HTR-8/SVneo (cell line): ENCODE measurements at regions not wholly inside any gene's neighbourhood (a gene's known extent, or its start where the extent isn't known, plus 50 kb on each side); places are given as distances from the start of the nearest gene placed in this dataset.
"Not testable (repeated sequence)": the region's sequence is repeated elsewhere in the genome, so short reads cannot be mapped to it uniquely, and the experiment has no call there.

Source experiments
- DNase-seq: peaks from one replicate; pipeline ENCODE4 v3.0.0; 2011; ENCODE audit warnings: low spot score, mixed read lengths; ENCODE audit not compliant: insufficient read length
- FAIRE-seq: peaks from 2 replicates; lab custom pipeline; 2011; peaks lifted over from hg19 to GRCh38; lab: Jason Lieb, UNC

DNA sequence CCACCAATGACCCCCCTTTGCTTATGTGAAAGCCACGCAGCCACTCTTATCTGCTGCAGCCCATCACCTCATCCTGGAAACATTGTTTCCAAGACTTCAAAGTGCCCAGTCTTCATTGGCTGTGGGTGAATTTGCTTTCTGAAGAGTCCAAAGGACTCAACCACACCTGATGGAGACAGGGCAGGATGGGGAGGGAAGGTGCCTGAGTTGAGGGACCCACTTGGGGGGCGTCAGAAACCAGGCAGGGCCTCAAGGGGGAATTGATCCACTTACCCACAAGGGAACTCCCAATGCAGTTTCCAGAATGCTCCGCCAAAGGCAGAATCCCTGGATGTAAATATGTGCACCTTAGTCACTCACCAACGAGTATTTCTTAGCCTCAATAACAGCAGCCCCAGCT, 147.9 kb upstream of the ATP2B2 start:
- FAIRE-seq (no peak), DNase-seq (no peak)

DNA sequence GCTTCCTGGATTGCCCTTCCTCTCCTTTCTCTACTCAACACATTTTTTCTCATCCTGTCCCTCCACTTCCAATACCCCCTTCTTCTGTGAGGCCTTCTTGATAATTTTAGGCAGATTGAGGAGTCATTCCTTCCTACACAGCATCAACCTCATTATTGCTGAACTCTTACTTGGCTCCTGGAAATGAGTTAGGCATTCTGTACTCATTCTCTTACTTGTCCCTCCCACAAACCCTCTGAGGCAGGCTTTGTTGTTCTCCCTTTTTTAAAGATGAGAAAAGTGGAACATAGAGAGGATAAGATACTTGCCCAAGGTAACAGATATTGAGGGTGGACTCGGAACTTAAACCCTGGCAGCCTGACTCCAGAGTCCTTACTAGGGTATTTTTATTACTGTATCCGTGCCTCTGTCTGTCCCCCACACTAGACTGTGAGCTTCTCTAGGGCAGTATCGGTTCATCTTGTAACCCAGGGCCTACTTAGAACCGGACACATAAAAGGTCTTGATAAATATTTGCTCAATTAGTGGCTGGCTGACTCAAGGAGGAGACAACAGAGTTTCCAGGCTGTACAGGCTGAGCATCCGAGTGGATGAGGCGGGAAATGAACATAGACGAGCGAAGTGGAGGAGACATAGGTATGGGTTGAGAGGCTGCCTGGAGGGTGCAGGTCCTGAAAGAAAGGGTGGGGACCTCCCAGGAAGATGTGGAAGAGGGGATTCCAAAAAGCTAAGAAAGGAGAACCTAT, 148.7 kb upstream of the ATP2B2 start:
- FAIRE-seq (no peak), DNase-seq (no peak)

DNA sequence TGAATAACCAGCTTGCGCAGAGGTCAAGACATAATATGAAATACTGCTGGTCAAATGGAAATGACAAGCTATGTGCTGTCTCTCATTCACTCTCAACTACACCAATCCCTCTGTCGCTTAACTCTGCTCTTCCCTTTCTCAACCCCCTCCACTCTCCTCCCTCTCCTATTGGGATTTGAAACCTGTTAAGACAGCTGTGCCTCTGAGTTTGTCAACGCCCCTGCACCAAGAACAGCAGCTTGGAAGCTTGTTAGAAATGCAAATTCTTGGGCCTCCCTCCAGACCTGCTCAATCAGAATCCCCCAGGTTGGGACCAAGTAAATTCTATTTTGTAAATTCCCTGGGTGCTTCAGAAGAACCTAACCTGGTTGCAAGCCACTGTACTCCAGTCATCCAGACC, 149.7 kb upstream of the ATP2B2 start:
- DNase-seq = no peak
- FAIRE-seq = no peak

DNA sequence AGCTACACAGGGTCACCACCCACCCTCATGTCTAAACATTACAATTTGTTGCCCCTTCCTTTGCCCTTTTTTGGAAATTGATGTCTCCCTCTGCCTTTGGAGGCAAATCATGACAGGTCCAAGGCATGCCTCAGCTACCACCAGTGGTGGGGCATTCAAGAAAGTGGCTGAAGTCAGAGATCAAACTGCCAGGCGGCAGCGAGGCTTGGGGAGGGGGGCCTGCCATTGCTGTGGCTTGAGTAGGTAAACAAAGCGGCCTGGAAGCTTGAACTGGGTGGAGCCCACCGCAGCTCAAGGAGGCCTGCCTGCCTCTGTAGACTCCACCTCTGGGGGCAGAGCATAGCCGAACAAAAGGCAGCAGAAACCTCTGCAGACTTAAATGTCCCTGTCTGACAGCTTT, 152.0 kb upstream of the ATP2B2 start:
- not testable (repeated sequence) for DNase-seq, FAIRE-seq

DNA sequence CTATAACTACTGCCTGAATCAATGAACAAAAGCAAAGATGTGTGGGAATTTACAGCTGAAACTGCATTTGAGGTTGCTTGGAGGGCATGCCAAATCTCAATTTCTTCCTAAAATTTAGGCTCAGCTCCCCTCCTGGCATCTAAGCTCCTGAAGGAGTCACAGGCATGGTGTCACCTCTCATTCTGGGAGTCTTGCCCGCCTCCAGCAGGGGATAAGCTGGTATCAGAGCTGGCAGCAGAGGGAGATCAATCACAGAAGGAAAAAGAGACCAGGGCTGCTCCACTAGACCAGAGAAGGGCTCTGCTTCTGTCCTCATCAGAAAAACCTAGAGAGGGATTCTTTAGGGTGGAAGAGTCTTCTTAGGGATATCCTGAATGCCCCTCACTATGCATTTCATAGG, 150.4 kb upstream of the SLC6A11 start:
- FAIRE-seq = no peak
- DNase-seq = no peak

DNA sequence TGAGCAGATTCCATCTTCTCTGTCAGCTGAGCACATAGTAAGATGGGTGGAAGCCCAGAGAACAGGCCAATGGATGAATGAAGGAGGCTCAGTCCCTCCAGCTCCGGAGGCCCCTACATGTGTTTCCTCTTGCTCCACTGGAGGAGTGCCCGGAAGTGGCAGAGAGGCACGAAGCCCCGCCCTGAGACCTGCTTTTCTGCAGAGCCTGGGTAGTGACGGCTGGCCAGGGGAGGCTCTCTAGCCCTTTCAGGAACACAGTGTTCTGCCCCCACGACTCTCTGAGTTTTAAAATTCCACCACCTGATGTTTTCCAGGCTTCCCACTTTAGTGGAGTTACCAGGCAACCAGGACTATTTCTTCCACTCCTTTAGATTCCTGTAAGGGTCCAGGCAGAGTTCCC, 149.4 kb upstream of the SLC6A11 start:
- FAIRE-seq (no peak), DNase-seq (no peak)

DNA sequence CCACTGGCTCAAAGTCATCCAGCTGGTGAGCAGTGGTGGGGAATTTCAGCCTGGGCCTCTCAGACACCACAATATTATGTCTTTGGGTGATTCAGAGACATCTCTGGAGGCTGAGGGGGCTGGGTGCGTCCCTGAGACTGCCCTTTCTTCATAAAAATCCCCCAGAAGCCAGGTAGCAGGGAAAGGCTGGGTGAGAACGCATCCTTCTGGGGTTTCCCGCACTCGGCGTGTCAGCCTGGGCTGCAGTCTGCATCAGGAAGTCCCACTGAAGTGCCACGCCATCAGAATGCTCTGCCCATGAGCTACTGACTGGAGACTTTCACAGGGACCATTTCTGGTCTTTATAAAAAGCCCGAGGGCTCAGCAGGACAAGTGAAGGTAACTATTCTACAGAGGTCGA, 148.8 kb upstream of the SLC6A11 start:
- DNase-seq (no peak), FAIRE-seq (no peak)

DNA sequence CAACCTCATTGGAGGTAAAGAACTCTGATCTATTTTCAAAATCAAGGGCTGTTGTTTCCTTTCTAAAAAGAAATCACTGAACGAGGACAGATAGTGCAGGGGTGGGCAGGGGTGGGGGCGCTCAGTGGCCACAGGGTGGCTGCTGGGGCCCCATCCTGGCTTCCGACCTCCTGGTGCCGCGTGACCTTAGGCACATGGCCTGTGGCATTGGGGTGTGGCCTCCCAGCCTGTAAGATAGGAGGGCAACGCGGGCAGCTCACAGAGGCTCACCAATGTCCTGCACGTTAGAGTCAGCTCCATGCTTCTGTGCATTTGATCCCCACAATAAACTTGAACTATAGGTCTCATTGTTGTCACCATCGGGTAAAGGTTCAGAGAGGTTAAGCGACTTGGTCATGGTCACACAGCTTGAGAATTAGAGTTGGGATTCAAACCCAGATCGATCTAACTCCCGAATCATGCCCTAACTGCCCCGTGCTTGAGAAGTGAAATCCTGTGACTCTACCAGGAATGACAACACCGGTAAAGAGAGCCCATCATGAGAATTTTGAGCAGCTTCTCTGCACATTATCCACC, 148.0 kb upstream of the SLC6A11 start:
- FAIRE-seq = no peak
- DNase-seq = no peak

DNA sequence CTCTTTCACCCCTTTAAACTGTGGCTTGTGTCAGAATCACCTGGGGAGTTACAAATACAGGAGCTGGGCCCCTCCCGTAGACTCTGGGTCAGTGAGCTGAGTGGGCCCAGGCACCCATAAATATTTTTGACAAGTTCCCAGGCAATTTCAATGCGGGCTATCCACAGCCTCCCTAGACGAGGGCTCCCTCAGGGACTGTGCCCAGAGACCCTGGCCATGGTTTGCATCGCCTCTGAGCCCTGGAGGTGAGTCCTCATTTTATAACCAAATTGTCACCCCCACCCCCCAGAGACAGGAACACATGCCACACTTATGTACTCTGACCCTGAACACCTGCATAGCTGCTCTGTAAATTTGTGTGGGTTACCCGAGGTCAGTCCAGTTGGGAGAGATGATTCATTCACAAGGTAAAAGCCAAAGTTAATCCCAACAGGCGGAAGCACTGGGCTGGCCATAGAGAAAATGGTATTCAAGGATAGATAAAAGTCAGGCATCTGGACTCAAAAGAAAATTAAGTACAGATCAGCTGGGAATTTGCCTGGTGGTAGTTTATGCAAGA, 146.5 kb upstream of the SLC6A11 start:
- DNase-seq = no peak
- FAIRE-seq = no peak

DNA sequence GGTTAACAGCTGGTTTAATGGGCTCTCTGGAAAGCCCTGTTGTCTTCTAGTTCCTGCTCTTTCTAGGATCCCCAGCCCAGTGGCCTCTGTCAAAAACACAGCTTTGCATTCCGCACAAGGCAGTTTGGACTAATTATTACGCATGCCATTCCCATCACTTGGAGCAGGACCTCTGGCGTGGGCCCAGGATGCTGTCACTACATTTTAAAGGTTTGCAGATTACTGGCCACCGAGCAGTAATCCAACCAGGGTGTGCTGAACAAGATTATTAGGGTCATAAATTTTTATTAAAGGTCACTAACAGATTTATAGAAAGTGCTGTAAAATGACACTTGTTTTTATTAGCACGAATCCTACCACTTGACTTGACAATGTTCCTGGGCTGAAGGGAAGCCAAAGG, 143.6 kb upstream of the SLC6A11 start:
- no peak for DNase-seq
- FAIRE-seq = no peak

DNA sequence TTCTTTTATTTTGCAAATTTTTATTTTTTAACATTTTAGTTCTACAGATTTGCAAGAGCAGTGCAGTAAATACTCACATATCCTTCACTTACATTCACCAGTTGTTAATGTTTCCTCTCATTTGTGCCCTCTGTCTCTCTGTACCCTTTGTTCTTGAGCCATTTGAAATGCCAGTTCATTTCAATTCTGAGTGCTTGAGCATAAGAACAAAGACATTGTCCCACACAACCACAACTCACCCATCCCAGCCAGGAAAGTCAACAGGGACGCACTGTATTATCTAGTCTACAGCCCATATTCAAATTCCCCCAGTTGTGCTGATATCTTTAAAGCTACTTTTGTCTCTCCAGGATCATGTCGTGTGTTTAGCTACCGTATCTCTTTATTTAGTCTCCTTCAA, 141.4 kb upstream of the SLC6A11 start:
- DNase-seq (no peak), FAIRE-seq (no peak)

DNA sequence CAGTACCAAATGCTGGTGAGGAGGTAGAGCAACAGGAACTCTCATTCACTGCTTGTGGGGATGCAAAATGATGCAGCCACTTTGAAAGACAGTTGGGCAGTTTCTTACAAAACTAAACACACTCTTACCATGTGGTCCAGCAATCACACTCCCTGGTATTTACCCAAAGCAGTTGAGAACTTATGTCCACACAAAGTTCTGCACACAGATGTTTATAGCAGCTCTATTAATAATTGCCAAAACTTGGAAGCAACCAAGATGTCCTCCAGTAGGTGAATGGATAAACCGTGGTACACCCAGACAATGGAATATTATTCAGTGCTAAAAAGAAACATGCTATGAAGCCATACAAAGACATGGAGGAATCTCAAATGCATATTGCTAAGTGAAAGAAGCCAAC, 139.1 kb upstream of the SLC6A11 start:
- FAIRE-seq = no peak
- DNase-seq = no peak

DNA sequence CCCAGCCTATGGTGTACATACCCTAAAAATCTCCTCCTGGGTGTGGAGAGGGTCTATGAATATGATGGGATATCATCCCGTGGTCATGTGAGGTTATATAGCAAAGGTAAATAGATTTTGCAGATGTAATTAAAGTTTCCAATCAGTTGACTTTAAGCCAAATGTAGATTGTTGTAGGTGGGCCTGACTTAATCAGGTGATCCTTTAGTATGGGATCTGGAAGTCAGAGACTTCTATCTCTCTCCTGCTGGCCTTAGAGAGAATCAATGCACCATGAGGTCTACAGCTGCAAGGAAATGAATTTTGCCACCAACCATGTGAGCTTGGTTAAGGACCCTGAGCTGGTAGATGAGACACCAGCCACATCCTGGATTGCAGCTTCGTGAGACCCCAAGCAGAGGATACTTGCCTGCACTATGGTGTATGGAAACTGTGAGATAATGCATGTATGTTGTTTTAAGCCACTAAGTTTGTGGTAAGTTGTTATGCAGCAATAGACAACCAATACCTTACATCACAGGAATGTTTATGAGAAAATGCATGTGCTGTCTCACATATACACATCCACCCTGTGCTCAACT, 137.1 kb upstream of the SLC6A11 start:
- no peak for FAIRE-seq
- DNase-seq = no peak

DNA sequence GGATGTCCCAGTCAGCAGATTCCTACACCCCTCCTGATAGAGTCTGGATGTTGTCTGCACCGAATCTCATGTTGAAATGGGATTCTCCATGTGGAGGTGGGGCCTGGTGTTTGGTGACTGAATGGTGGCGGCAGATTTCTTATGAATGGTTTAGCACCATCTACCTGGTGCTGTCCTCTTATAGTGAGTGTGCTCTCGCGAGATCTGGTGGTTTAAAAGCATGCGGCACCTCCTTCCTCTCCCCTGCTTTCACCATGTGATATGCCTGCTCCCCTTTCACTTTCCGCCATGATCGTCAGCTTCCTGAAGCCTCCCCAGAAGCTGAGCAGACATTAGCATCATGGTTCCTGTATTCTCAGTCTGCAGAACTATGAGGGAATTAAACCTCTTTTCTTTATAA, 135.2 kb upstream of the SLC6A11 start:
- no peak for DNase-seq
- no peak for FAIRE-seq

DNA sequence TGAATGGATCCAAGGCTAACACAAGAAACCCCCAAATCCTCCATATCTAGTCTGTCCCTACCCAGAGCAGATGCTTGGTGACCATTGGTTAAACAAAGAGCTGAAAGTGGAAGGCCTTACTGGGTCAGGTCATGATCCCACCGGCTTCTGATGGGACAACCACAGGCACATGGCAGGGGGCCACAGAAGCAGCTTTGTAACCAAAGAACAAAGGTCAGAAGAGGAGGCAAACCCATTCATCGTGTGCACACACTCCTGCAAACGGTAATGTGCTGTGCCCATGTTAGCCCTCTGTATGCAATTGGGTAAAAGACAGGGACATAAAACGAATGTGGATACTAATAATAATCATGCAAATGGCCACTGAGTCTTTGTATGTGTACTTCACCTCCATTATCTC, 133.3 kb upstream of the SLC6A11 start:
- DNase-seq (no peak), FAIRE-seq (no peak)

DNA sequence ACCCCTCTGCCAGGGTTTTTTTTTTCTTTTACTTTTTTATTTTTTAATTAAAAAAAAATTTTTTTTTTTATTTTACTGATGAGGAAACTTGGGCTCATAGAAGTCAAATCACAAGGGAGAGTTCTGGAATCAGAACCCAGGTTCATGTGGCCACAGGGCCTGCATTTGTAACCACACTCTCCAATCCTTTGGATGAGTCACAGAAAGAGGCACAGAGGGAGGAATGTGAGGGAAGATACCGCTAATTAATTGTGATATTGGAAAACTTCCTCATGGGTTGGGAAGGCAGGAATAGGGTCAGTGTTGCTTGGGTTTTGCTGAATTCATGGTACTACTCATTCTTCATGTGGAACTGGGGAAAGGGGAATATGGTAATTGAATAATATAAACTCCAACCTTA, 132.9 kb upstream of the SLC6A11 start:
- FAIRE-seq (no peak), DNase-seq (no peak)

DNA sequence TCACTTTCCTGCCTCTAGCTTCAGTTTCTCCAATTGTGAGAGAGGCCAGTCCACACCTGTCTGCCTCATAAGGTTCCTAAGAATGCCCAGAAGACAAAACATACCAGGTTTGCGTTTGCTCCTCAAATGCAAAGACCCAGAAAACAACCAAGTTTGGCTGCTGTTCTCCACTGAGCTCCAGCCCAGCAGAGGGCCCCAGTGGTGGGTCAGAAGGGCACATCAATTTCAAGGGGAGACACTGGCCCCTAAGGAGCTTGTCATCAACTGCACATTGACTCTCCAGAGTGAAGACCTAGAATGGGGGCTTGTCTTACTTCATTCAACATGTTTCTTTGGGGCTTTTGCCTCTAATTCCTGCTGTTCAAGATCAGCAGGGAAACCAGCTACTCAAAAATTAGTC, 127.9 kb upstream of the SLC6A11 start:
- FAIRE-seq = no peak

DNA sequence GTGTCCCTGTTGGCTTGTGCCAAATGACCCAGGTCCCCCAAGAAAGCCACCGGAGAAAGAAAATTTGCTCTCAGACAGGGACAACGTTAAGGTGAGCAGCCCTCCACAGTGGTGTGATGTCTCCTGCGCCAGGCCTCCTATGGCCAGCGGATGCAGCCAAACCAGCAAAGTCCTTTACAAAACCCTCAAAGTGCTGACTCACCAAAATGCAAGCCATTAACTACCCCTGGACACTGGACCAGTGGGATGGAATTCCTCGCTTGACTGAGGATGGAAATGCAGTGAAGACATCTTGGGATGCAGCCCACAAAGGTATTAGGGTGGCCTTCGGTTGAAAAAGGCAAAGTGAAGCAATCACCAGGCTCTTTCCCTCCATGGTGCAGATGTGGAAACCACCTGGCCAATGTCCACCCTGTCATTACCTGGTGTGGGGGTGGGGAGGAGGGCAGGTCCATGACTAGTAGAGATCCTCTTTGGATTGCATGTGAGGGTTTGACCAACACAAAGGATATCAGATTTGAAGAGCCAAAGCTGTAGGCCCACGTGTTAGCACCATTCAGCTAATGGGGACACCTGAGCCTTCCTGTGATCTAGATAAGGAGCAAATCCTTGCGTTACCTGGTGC, 127.4 kb upstream of the SLC6A11 start:
- DNase-seq = no peak
- no peak for FAIRE-seq

More for the DNA sequence above, 127.9 kb upstream of the SLC6A11 start:
- DNase-seq = no peak

DNA sequence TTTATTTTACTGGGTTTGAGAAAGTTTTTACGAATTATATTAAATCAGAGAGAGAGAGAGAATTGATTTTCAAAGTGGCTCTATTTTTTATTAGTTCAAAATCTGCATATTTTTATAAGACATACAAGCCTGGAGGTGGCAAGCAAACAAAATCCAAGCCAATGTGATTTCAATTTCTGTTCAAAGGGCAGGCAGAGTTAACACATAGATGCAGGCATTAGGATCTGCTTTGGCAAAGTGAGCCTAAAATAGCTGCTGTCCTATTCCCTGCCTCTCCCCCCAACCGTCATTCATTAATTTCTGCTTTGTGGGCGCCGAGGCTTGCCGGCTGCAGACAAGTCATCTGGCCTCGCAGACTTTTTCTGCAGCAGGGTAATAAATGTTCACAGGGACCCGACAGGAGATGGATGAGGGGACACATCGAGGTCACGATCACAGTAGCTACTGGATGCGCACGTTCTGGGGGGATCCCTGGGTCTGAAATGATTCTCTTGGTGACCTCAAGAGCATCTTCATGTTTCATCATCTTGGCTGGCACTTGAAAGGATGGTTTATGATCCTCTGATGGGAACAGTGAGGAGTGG, 123.9 kb upstream of the SLC6A11 start:
- FAIRE-seq (no peak), DNase-seq (no peak)

DNA sequence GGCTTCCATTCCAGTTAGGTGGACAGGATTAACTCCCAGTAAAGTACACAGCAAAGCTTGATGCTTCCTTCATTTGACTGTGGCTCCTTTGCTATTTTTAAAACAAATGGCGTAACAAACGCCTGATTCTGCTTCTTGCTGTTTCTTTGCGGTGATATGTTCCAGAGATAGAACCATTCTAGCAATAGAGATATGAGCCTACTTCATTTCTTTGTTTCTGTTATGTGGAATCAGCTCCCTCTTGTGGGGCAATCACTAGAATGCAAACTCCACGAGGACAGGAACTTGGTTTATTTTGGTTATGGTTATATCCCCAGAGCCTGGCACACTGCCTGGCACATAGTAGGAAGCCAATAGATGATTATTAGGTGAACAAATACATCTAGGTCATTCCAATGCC, 122.6 kb upstream of the SLC6A11 start:
- DNase-seq = no peak
- FAIRE-seq = no peak

DNA sequence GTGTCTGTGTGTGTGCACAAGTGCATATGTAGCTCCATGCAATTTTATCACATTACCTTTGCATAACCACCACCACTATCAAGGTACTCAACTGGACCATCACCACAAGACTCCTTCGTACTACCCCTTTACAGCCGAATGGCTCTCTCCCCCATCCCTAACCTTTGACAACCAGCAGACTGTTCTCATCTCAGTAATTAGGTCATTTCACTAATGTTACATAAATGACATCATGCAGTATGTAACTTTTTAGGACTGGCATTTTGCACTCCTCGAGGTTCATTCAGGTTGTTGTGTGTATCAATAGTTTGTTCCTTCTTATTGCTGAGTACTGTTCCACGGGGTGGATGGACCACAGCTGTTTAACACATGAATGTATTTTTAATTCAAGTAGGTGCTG, 121.8 kb upstream of the SLC6A11 start:
- no peak for DNase-seq
- FAIRE-seq = no peak
